ENCODE measurements at regions not wholly inside any gene's neighbourhood (a gene's known extent, or its start where the extent isn't known, plus 50 kb on each side); places are given as distances from the start of the nearest gene placed in this dataset.

GRCh38 chr22:49449811-49450446 lies 377.7 kb downstream of the BRD1 start:
- no peak for DNase-seq

GRCh38 chr22:49449377-49449776 lies 378.3 kb downstream of the BRD1 start:
- no peak for DNase-seq

GRCh38 chr22:49448526-49448925 lies 379.1 kb downstream of the BRD1 start:
- DNase-seq: no peak

GRCh38 chr22:49447837-49448236 lies 379.8 kb downstream of the BRD1 start:
- no peak for DNase-seq

GRCh38 chr22:49446759-49447710 lies 380.6 kb downstream of the BRD1 start:
- DNase-seq: no peak

- no peak for DNase-seq
Measured at GRCh38 chr22:49446145-49446758, 381.4 kb downstream of the BRD1 start.

GRCh38 chr22:49444781-49445180 lies 382.9 kb downstream of the BRD1 start:
- DNase-seq: no peak

- DNase-seq: no peak
Measured at GRCh38 chr22:49440931-49441330, 386.7 kb downstream of the BRD1 start.

GRCh38 chr22:49439373-49439772 lies 388.3 kb downstream of the BRD1 start:
- DNase-seq: no peak

GRCh38 chr22:49437956-49438355 lies 389.7 kb downstream of the BRD1 start:
- DNase-seq: no peak

GRCh38 chr22:49437356-49437755 lies 390.3 kb downstream of the BRD1 start:
- no peak for DNase-seq

GRCh38 chr22:49436056-49436455 lies 391.6 kb downstream of the BRD1 start:
- no peak for DNase-seq

- no peak for DNase-seq
Measured at GRCh38 chr22:49435596-49435995, 392.1 kb downstream of the BRD1 start.

GRCh38 chr22:49433717-49434611 lies 393.7 kb downstream of the BRD1 start:
- DNase-seq: no peak

GRCh38 chr22:49432897-49433443 lies 394.7 kb downstream of the BRD1 start:
- no peak for DNase-seq

- DNase-seq: no peak
Measured at GRCh38 chr22:49432211-49432896, 395.3 kb downstream of the BRD1 start.

GRCh38 chr22:49431551-49431950 lies 396.1 kb downstream of the BRD1 start:
- no peak for DNase-seq

- DNase-seq: no peak
Measured at GRCh38 chr22:49429066-49429465, 398.6 kb downstream of the BRD1 start.

- DNase-seq: no peak
Measured at GRCh38 chr22:49427941-49428340, 399.7 kb downstream of the BRD1 start.

- DNase-seq: no peak
Measured at GRCh38 chr22:49427341-49427740, 400.3 kb downstream of the BRD1 start.

GRCh38 chr22:49426618-49427266 lies 400.9 kb downstream of the BRD1 start:
- DNase-seq: no peak
